ENCODE measurements at regions not wholly inside any gene's neighbourhood (a gene's known extent, or its start where the extent isn't known, plus 50 kb on each side); places are given as distances from the start of the nearest gene placed in this dataset.

DNA sequence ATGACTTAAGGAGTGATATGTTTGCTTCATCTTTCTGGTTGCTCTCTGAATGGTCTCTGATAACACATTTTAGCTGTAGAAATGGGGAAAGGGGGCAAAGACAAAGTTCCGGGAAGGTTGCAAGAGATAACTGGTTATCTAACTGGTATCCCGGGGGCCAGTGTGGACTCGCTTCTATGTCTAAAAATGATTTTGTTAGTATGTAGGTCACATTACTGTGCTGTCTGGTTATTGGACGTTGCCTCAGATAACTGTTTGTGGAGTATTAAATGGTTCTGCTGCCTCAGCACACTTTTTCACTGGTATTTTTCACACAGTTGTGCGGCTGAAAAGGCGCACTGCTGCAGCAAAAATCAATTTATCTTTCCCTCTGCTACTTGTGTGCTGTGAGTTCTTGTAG lies 63.0 kb upstream of the ZNF536 start:
- H3K36me3 ChIP-seq (ENCODE audit: control insufficient read depth in 4 of 4, insufficient read depth in 4 of 4, low read length in 4 of 4), result no peaks in the 10 kb centered on the region
- ATAC-seq (ENCODE audit: insufficient read depth, low FRiP score) (no peak), DNase-seq (peak in 1 of 3 donors; percentile 20)
- H3K4me1 ChIP-seq (ENCODE audit: control insufficient read depth in 5 of 5, insufficient read depth in 5 of 5, low read length in 5 of 5), result peaks cover 0 to 5% (median 0%) of the 10 kb centered on the region in 5 donors
- H3K27me3 ChIP-seq (ENCODE audit: control insufficient read depth in 3 of 3, insufficient read depth in 3 of 3, low read length in 2 of 3), result no peaks in the 10 kb centered on the region
- H3K4me3 ChIP-seq, result no peak overlapping the region
- H3K9me3 ChIP-seq (ENCODE audit: control insufficient read depth in 4 of 4, insufficient read depth in 3 of 4, low read length in 3 of 4), result peaks cover 0 to 2% (median 0%) of the 10 kb centered on the region in 4 donors
- WGBS, 2 donors, result 66 to 77% methylated on average over 6 of the region's 6 CpGs
- peak overlapping the region in 1 of 2 donors; percentile 13 for H3K9ac ChIP-seq (ENCODE audit: insufficient read depth in 1 of 2, low read length in 2 of 2)
- H3K27ac ChIP-seq (ENCODE audit: low read depth in 1 of 2, low read length in 1 of 2), result no peak overlapping the region
- TF ChIP-seq CTCF (IDR thresholded peaks at IDR 0.05; ENCODE audit: control extremely low read depth, extremely low read depth), result no peak

DNA sequence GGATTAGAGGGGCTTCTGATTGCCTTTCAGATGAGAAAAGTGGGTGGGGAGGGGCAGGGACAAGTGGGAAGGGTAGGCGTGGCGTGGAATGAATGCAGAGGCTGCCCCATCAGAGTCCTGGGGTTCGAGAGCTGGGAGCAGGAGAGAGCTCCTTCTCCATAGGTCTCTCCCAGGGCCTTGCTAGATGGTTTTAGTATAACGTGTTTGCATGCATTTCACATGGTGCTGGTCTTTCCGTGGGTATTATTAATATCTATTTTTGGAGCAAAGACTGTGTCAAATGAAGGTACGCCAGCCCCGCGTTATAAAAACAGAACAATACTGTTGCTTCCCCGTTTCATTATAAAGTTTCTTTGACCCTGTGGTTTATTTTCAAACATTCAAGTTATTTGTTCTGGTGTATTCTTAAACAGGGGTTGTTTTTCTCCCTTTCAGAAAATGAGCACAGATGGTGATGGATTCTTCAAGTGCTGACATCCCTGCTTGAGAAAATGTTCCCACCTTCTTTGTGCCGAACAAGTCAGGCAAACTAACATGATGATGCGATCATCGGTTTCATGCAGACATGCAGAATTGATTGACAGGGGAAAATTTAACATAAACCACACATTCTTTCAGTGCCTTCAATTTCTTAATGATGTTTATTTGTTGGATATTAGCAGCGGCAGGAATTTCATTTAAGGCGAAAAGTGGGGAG lies 62.1 kb upstream of the ZNF536 start:
- 83 to 88% methylated on average over 14 of the region's 14 CpGs for WGBS, 2 donors
- peaks cover 0 to 5% (median 0%) of the 10 kb centered on the region in 5 donors for H3K4me1 ChIP-seq (ENCODE audit: control insufficient read depth in 5 of 5, insufficient read depth in 5 of 5, low read length in 5 of 5)

DNA sequence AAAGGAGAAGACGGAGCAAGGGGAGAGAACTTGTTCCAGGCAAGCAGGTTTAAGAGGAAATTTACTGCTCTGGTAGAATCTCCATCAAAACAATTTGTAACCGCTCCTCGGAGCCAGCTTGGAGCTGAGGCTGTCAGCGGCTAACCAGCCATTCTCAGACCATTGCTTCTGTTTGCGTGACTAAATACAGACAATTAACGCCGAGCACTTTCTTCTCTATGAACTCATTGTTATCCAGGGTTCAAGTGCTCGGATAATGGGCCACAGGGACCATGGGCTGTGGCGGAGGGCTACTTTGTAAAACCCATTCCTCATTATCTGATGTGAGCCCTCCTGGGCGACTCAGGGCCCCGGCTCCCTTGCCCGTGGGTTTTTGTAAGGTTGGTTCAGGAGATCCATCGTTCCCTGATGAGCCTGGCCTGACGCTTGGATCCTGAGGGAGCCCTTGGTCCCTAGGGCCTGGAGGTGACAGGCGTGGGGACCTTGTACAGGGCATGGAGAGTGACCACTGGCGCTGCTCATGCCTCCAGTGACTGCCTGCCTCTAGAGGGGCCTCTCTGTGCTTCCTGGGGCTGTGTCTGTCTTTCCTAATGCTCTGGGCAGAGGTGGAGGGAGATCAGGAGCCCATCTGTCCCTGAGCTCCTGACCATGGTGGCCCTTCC lies 61.5 kb upstream of the ZNF536 start:
- DNase-seq (no peak), ATAC-seq (ENCODE audit: insufficient read depth, low FRiP score) (no peak)
- TF ChIP-seq CTCF (IDR thresholded peaks at IDR 0.05; ENCODE audit: control extremely low read depth, extremely low read depth), result no peak
- H3K27me3 ChIP-seq (ENCODE audit: control insufficient read depth in 3 of 3, insufficient read depth in 3 of 3, low read length in 2 of 3), result no peaks in the 10 kb centered on the region
- WGBS, 2 donors, result 76 to 88% methylated on average over 16 of the region's 16 CpGs
- no peaks in the 10 kb centered on the region for H3K36me3 ChIP-seq (ENCODE audit: control insufficient read depth in 4 of 4, insufficient read depth in 4 of 4, low read length in 4 of 4)
- H3K4me1 ChIP-seq (ENCODE audit: control insufficient read depth in 5 of 5, insufficient read depth in 5 of 5, low read length in 5 of 5), result peaks cover 0 to 5% (median 0%) of the 10 kb centered on the region in 5 donors
- H3K9ac ChIP-seq (ENCODE audit: insufficient read depth in 1 of 2, low read length in 2 of 2), result no peak overlapping the region
- H3K9me3 ChIP-seq (ENCODE audit: control insufficient read depth in 4 of 4, insufficient read depth in 3 of 4, low read length in 3 of 4), result peaks cover 0 to 2% (median 0%) of the 10 kb centered on the region in 4 donors
- no peak overlapping the region for H3K4me3 ChIP-seq
- no peak overlapping the region for H3K27ac ChIP-seq (ENCODE audit: low read depth in 1 of 2, low read length in 1 of 2)

More for the DNA sequence above, 62.1 kb upstream of the ZNF536 start:
- DNase-seq (no peak), ATAC-seq (ENCODE audit: insufficient read depth, low FRiP score) (no peak)
- H3K27me3 ChIP-seq (ENCODE audit: control insufficient read depth in 3 of 3, insufficient read depth in 3 of 3, low read length in 2 of 3), result no peaks in the 10 kb centered on the region
- H3K36me3 ChIP-seq (ENCODE audit: control insufficient read depth in 4 of 4, insufficient read depth in 4 of 4, low read length in 4 of 4), result no peaks in the 10 kb centered on the region
- H3K27ac ChIP-seq (ENCODE audit: low read depth in 1 of 2, low read length in 1 of 2), result no peak overlapping the region
- H3K9ac ChIP-seq (ENCODE audit: insufficient read depth in 1 of 2, low read length in 2 of 2), result no peak overlapping the region
- no peak for TF ChIP-seq CTCF (IDR thresholded peaks at IDR 0.05; ENCODE audit: control extremely low read depth, extremely low read depth)
- H3K9me3 ChIP-seq (ENCODE audit: control insufficient read depth in 4 of 4, insufficient read depth in 3 of 4, low read length in 3 of 4), result peaks cover 0 to 2% (median 0%) of the 10 kb centered on the region in 4 donors
- no peak overlapping the region for H3K4me3 ChIP-seq
